Endodermal cell (in vitro differentiated cells): ENCODE measurements at regions not wholly inside any gene's neighbourhood (a gene's known extent, or its start where the extent isn't known, plus 50 kb on each side); places are given as distances from the start of the nearest gene placed in this dataset.
A peak's percentile ranks its signal among the peaks of the same experiment; 100 is the strongest.
"Not testable (repeated sequence)": the region's sequence is repeated elsewhere in the genome, so short reads cannot be mapped to it uniquely, and the experiment has no call there.

Experiments
- DNase-seq: peaks from one replicate; pipeline ENCODE4 v3.0.0-alpha.2; 2017
- H3K27ac ChIP-seq: 2 replicates; pipeline ENCODE4 v1.5.1; 2013; ENCODE audit warnings: mild to moderate bottlenecking, low read depth, low read length, moderate library complexity
- H3K27me3 ChIP-seq: 2 replicates; pipeline ENCODE4 v1.6.1; 2013; ENCODE audit warnings: mild to moderate bottlenecking, low read length, moderate library complexity; ENCODE audit not compliant: insufficient read depth, control insufficient read depth, poor library complexity, severe bottlenecking
- H3K36me3 ChIP-seq: 2 replicates; pipeline ENCODE4 v1.7.0; 2013; ENCODE audit warnings: mild to moderate bottlenecking, low read length, moderate library complexity; ENCODE audit not compliant: control insufficient read depth, insufficient read depth
- H3K4me1 ChIP-seq: one replicate; pipeline ENCODE4 v1.7.0; 2013; ENCODE audit warnings: low read length; ENCODE audit not compliant: control insufficient read depth, insufficient read depth
- H3K4me3 ChIP-seq: 2 replicates; pipeline ENCODE4 v1.5.1; 2013; ENCODE audit warnings: mild to moderate bottlenecking, low read length, moderate library complexity
- H3K9ac ChIP-seq: 2 replicates; pipeline ENCODE4 v1.6.1; 2013; ENCODE audit warnings: mild to moderate bottlenecking, low read length, moderate library complexity; ENCODE audit not compliant: poor library complexity, severe bottlenecking; ENCODE audit errors: extremely low read depth
- H3K9me3 ChIP-seq: 2 replicates; pipeline ENCODE4 v1.6.1; 2013; ENCODE audit warnings: mild to moderate bottlenecking, low read length, moderate library complexity; ENCODE audit not compliant: control insufficient read depth
- H3K27ac Mint-ChIP-seq: 2 replicates; pipeline ENCODE4 v1.8.0; 2020; ENCODE audit warnings: mixed read lengths
- H3K27me3 Mint-ChIP-seq: 2 replicates; pipeline ENCODE4 v1.8.0; 2021; ENCODE audit warnings: mild to moderate bottlenecking, mixed read lengths; ENCODE audit not compliant: insufficient read depth
- H3K36me3 Mint-ChIP-seq: 2 replicates; pipeline ENCODE4 v1.8.0; 2020; ENCODE audit warnings: low read depth, mixed read lengths
- H3K4me1 Mint-ChIP-seq: 2 replicates; pipeline ENCODE4 v1.8.0; 2020; ENCODE audit warnings: mixed read lengths
- H3K4me3 Mint-ChIP-seq: 2 replicates; pipeline ENCODE4 v1.8.0; 2020; ENCODE audit warnings: mild to moderate bottlenecking, moderate library complexity, mixed read lengths
- H3K9me3 Mint-ChIP-seq: 2 replicates; pipeline ENCODE4 v1.8.0; 2020; ENCODE audit warnings: mild to moderate bottlenecking, mixed read lengths
- WGBS, 2 experiments: methylation state at CpG; one replicate each; pipeline versions ENCODE4 v1.1.5 to v1.1.7; 2013; ENCODE audit warnings: missing lambda C conversion rate in 2 of 2, mixed read lengths in 1 of 2; ENCODE audit not compliant: insufficient coverage in 1 of 2, insufficient read length in 1 of 2; 5-methylcytosine and 5-hydroxymethylcytosine counted together
- TF ChIP-seq, protein P1 (sequence below): fragments of 200-600 bp; sonication (generic); conservative IDR thresholded peaks from 2 replicates; pipeline ENCODE4 v1.5.0; 2021; ENCODE audit warnings: antibody characterized with exemption, mild to moderate bottlenecking

- Mint-ChIP-seq H3K4me1 (peaks cover 5% of the 10 kb centered on the region), H3K27ac (no peak overlapping the region), H3K36me3 (no peaks in the 10 kb centered on the region), H3K27me3 (no peaks in the 10 kb centered on the region), H3K9me3 (no peaks in the 10 kb centered on the region), H3K4me3 (no peak overlapping the region)
- TF ChIP-seq, protein P1, sequence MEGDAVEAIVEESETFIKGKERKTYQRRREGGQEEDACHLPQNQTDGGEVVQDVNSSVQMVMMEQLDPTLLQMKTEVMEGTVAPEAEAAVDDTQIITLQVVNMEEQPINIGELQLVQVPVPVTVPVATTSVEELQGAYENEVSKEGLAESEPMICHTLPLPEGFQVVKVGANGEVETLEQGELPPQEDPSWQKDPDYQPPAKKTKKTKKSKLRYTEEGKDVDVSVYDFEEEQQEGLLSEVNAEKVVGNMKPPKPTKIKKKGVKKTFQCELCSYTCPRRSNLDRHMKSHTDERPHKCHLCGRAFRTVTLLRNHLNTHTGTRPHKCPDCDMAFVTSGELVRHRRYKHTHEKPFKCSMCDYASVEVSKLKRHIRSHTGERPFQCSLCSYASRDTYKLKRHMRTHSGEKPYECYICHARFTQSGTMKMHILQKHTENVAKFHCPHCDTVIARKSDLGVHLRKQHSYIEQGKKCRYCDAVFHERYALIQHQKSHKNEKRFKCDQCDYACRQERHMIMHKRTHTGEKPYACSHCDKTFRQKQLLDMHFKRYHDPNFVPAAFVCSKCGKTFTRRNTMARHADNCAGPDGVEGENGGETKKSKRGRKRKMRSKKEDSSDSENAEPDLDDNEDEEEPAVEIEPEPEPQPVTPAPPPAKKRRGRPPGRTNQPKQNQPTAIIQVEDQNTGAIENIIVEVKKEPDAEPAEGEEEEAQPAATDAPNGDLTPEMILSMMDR = no peak
- Histone ChIP-seq H3K36me3 (no peaks in the 10 kb centered on the region), H3K27me3 (no peaks in the 10 kb centered on the region), H3K9me3 (no peaks in the 10 kb centered on the region), H3K4me3 (no peak overlapping the region), H3K27ac (no peak overlapping the region), H3K4me1 (peaks cover 5% of the 10 kb centered on the region), H3K9ac (no peak overlapping the region)
- no peak for DNase-seq
- WGBS, 2 experiments = 84 to 89% methylated on average over 11 to 12 of the region's 12 CpGs
These were observed 117.1 kb downstream of the LHX2 start for GRCh38 chr9:124128568-124129166.

- Histone ChIP-seq H3K4me1 (peaks cover 3% of the 10 kb centered on the region), H3K9ac (no peak overlapping the region), H3K36me3 (no peaks in the 10 kb centered on the region), H3K9me3 (no peaks in the 10 kb centered on the region), H3K4me3 (no peak overlapping the region), H3K27me3 (no peaks in the 10 kb centered on the region), H3K27ac (no peak overlapping the region)
- TF ChIP-seq, protein P1 = no peak
- DNase-seq = no peak
- no peak overlapping the region for H3K4me3 Mint-ChIP-seq
- no peaks in the 10 kb centered on the region for H3K36me3 Mint-ChIP-seq
- 84 to 89% methylated on average over 9 to 18 of the region's 18 CpGs for WGBS, 2 experiments
- no peak overlapping the region for H3K27ac Mint-ChIP-seq
- H3K4me1 Mint-ChIP-seq = peaks cover 5% of the 10 kb centered on the region
- H3K9me3 Mint-ChIP-seq = no peaks in the 10 kb centered on the region
- no peaks in the 10 kb centered on the region for H3K27me3 Mint-ChIP-seq
These were observed 118.9 kb downstream of the LHX2 start for GRCh38 chr9:124130277-124131075.

- H3K27ac ChIP-seq, H3K9ac ChIP-seq, H3K4me3 ChIP-seq, H3K4me3 Mint-ChIP-seq, H3K9me3 Mint-ChIP-seq, H3K36me3 ChIP-seq, H3K27me3 ChIP-seq, H3K36me3 Mint-ChIP-seq, H3K27me3 Mint-ChIP-seq, H3K4me1 Mint-ChIP-seq, DNase-seq, H3K9me3 ChIP-seq, H3K4me1 ChIP-seq: not testable (repeated sequence)
- peak overlapping the region; percentile 26 for H3K27ac Mint-ChIP-seq
- 86 to 92% methylated on average over 5 to 7 of the region's 7 CpGs for WGBS, 2 experiments
These were observed 120.0 kb downstream of the LHX2 start for GRCh38 chr9:124131518-124131917.
